ENCODE measurements at regions not wholly inside any gene's neighbourhood (a gene's known extent, or its start where the extent isn't known, plus 50 kb on each side); places are given as distances from the start of the nearest gene placed in this dataset.
"Not testable (repeated sequence)": the region's sequence is repeated elsewhere in the genome, so short reads cannot be mapped to it uniquely, and the experiment has no call there.

GRCh38 chr2:107553046-107553445 lies 273.6 kb upstream of the RGPD4 start:
- no peak for DNase-seq (ENCODE audit: low read depth)

GRCh38 chr2:107553539-107553938 lies 273.2 kb upstream of the RGPD4 start:
- no peak for DNase-seq (ENCODE audit: low read depth)

- DNase-seq (ENCODE audit: low read depth) = no peak
Observed at GRCh38 chr2:107556038-107556627, 270.6 kb upstream of the RGPD4 start.

GRCh38 chr2:107558295-107558694 lies 268.4 kb upstream of the RGPD4 start:
- no peak for DNase-seq (ENCODE audit: low read depth)

GRCh38 chr2:107569496-107569895 lies 257.2 kb upstream of the RGPD4 start:
- no peak for DNase-seq (ENCODE audit: low read depth)

GRCh38 chr2:107570876-107571275 lies 255.8 kb upstream of the RGPD4 start:
- DNase-seq (ENCODE audit: low read depth) = no peak

- DNase-seq (ENCODE audit: low read depth) = not testable (repeated sequence)
Observed at GRCh38 chr2:107572890-107573289, 253.8 kb upstream of the RGPD4 start.

GRCh38 chr2:107576991-107577390 lies 249.7 kb upstream of the RGPD4 start:
- DNase-seq (ENCODE audit: low read depth) = no peak

- DNase-seq (ENCODE audit: low read depth) = no peak
Observed at GRCh38 chr2:107582487-107582886, 244.2 kb upstream of the RGPD4 start.

- no peak for DNase-seq (ENCODE audit: low read depth)
Observed at GRCh38 chr2:107584577-107584976, 242.1 kb upstream of the RGPD4 start.

GRCh38 chr2:107585851-107586250 lies 240.8 kb upstream of the RGPD4 start:
- no peak for DNase-seq (ENCODE audit: low read depth)

- no peak for DNase-seq (ENCODE audit: low read depth)
Observed at GRCh38 chr2:107588181-107588580, 238.5 kb upstream of the RGPD4 start.

GRCh38 chr2:107589079-107589491 lies 237.6 kb upstream of the RGPD4 start:
- DNase-seq (ENCODE audit: low read depth) = no peak

GRCh38 chr2:107591561-107592279 lies 235.0 kb upstream of the RGPD4 start:
- no peak for DNase-seq (ENCODE audit: low read depth)

GRCh38 chr2:107592280-107592624 lies 234.4 kb upstream of the RGPD4 start:
- DNase-seq (ENCODE audit: low read depth) = no peak

GRCh38 chr2:107595285-107595684 lies 231.4 kb upstream of the RGPD4 start:
- no peak for DNase-seq (ENCODE audit: low read depth)

GRCh38 chr2:107595749-107596148 lies 230.9 kb upstream of the RGPD4 start:
- DNase-seq (ENCODE audit: low read depth) = no peak

GRCh38 chr2:107597507-107597906 lies 229.2 kb upstream of the RGPD4 start:
- DNase-seq (ENCODE audit: low read depth) = no peak

- DNase-seq (ENCODE audit: low read depth) = no peak
Observed at GRCh38 chr2:107602801-107603200, 223.9 kb upstream of the RGPD4 start.

- no peak for DNase-seq (ENCODE audit: low read depth)
Observed at GRCh38 chr2:107607054-107607453, 219.6 kb upstream of the RGPD4 start.

GRCh38 chr2:107607473-107607872 lies 219.2 kb upstream of the RGPD4 start:
- DNase-seq (ENCODE audit: low read depth) = no peak

GRCh38 chr2:107615039-107615438 lies 211.7 kb upstream of the RGPD4 start:
- DNase-seq (ENCODE audit: low read depth) = no peak

- DNase-seq (ENCODE audit: low read depth) = no peak
Observed at GRCh38 chr2:107618769-107619168, 207.9 kb upstream of the RGPD4 start.

Measured in forelimb muscle (tissue), 1 donor.